Spleen (tissue), 11 donors: ENCODE measurements at regions not wholly inside any gene's neighbourhood (a gene's known extent, or its start where the extent isn't known, plus 50 kb on each side); places are given as distances from the start of the nearest gene placed in this dataset.

Experiments used
- DNase-seq: peaks from one replicate; pipeline ENCODE4 v3.0.0-alpha.2; 2020
- H3K27ac ChIP-seq, 8 donors: fragments of 200-600 bp; sonication (generic) in 7 of 8; 1 replicate in 4 of 8; 2 replicates in 4 of 8; pipeline versions ENCODE4 v1.5.0 to v1.8.0; 2016 to 2021; ENCODE audit warnings: inconsistent platforms in 4 of 8, mild to moderate bottlenecking in 4 of 8, moderate library complexity in 1 of 8
- H3K27me3 ChIP-seq, 7 donors: fragments of 200-600 bp; sonication (generic) in 6 of 7; replicated peaks in 1 of 7; 1 replicate in 4 of 7; 2 replicates in 3 of 7; pipeline versions ENCODE4 v1.5.0 to v1.8.0; 2016 to 2021; ENCODE audit warnings: inconsistent platforms in 3 of 7, mild to moderate bottlenecking in 1 of 7
- H3K36me3 ChIP-seq, 6 donors: fragments of 200-600 bp; sonication (generic) in 5 of 6; 1 replicate in 4 of 6; 2 replicates in 2 of 6; pipeline versions ENCODE4 v1.5.0 to v1.8.0; 2016 to 2021; ENCODE audit warnings: inconsistent platforms in 2 of 6
- H3K4me1 ChIP-seq, 6 donors: fragments of 200-600 bp; sonication (generic) in 5 of 6; 1 replicate in 3 of 6; 2 replicates in 3 of 6; pipeline versions ENCODE4 v1.5.0 to v1.8.0; 2016 to 2021; ENCODE audit warnings: inconsistent platforms in 3 of 6
- H3K4me3 ChIP-seq, 8 donors: fragments of 200-600 bp; sonication (generic) in 7 of 8; 1 replicate in 4 of 8; 2 replicates in 4 of 8; pipeline versions ENCODE4 v1.5.0 to v1.8.0; 2016 to 2021; ENCODE audit warnings: inconsistent platforms in 4 of 8, mild to moderate bottlenecking in 4 of 8, moderate library complexity in 2 of 8
- H3K9me3 ChIP-seq, 8 donors: fragments of 200-600 bp; sonication (generic) in 7 of 8; 1 replicate in 4 of 8; 2 replicates in 4 of 8; pipeline versions ENCODE4 v1.5.0 to v1.8.0; 2016 to 2021; ENCODE audit warnings: inconsistent platforms in 4 of 8
- CTCF ChIP-seq, 11 experiments: fragments of 200-600 bp in 7 of 11; fragments of 450-650 bp in 4 of 11; sonication (generic) in 4 of 11; IDR thresholded peaks in 8 of 11; conservative IDR thresholded peaks in 3 of 11; 1 replicate in 7 of 11; 2 replicates in 4 of 11; pipeline versions ENCODE4 v1.4.0 to v1.8.0; 2016 to 2021; ENCODE audit warnings: antibody characterized with exemption in 11 of 11, inconsistent platforms in 4 of 11, mild to moderate bottlenecking in 1 of 11
- POLR2A ChIP-seq, 3 donors: fragments of 450-650 bp; IDR thresholded peaks; one replicate each; pipeline ENCODE4 v1.5.1; 2017; ENCODE audit warnings: antibody characterized with exemption in 3 of 3, mild to moderate bottlenecking in 1 of 3
- POLR2AphosphoS5 ChIP-seq, 3 donors: sonication (generic); formaldehyde crosslinking; IDR thresholded peaks; one replicate each; pipeline ENCODE4 v1.5.1; 2017; ENCODE audit warnings: antibody characterized with exemption in 3 of 3
- WGBS, 5 donors: extraction: QIAGEN DNeasy Blood & Tissue Kit in 3 of 5; methylation state at CpG; one replicate each; pipeline versions ENCODE4 v1.1.5 to v1.1.7; 2013 to 2018; 5-methylcytosine and 5-hydroxymethylcytosine counted together
- intact Hi-C: fragments of 100-400 bp; cut with DNase I; formaldehyde crosslinking; loops from one replicate; pipeline ENCODE4 v1.15.0; 2023; ENCODE audit warnings: low total_unique reads
- donor health status: healthy with polysubstance abuse.
- donor health status: DM: no; HTN: no; CAD: no; lungs with moderate emphysema.
- donor health status: DM: no; HTN: no; CAD: no.
- donor health status: Bipolar disorder and iron deficiency.
- donor health status: healthy.
- donor health status: DM: no; HTN: no; CAD: no.
- donor health status: DM: yes; HTN: yes; CAD: no.

DNA sequence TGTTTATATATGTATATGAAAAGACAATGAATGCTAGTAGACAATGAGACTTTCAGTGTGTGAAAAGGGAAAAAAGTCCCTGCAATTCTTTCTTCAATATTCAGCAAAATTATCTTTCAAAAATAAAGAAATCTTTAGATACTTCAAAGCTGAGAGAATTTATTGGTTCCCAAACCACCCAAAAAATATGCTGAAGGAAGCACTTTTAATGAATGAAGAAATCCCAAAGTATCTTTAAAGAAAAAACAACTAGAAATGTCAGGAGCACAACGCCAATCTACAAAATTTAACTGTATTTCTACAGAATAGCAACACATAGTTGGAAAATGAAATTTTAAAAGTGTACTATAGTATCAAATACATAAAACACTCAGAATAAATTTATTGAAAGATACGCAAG, 142.3 kb upstream of the CHRM3 start:
- TF ChIP-seq POLR2AphosphoS5 (IDR thresholded peaks at IDR 0.05) (no peak), POLR2A (IDR thresholded peaks at IDR 0.05) (no peak), CTCF (IDR thresholded peaks at IDR 0.05 in 8 of 11, conservative IDR thresholded peaks at IDR 0.05 in 3 of 11) (no peak)
- intact Hi-C loops, result no loop called here
- no peaks in the 10 kb centered on the region for H3K36me3 ChIP-seq
- H3K9me3 ChIP-seq, result peaks cover 0 to 3% (median 0%) of the 10 kb centered on the region in 8 donors
- no peak overlapping the region for H3K27ac ChIP-seq
- DNase-seq, result no peak
- no peak overlapping the region for H3K4me3 ChIP-seq
- no peaks in the 10 kb centered on the region for H3K27me3 ChIP-seq
- H3K4me1 ChIP-seq, result no peaks in the 10 kb centered on the region
- 82 to 91% (median 89%) methylated on average over 2 of the region's 2 CpGs for WGBS, 5 donors

DNA sequence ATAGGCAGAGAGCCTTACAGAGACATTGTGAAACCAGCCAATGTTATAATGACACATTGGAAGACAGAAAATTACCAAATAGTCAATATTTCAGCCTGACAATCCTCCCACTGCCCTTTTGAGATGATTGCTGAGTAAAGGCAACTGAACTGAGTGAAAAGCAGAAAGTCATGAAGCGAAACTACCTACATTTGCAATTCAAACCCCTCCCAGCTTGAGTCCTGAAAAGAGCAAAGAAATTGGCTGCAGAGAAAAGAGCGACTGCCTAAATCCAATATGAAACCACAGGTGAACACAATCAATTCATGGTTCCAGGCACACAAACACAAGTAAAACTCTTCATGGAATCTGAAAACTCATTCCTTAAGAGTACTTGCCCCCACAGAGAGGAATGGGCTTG, 143.4 kb upstream of the CHRM3 start:
- H3K27me3 ChIP-seq, result no peaks in the 10 kb centered on the region
- WGBS, 5 donors, result 65 to 78% (median 70%) methylated on average over 2 of the region's 2 CpGs
- TF ChIP-seq POLR2A (IDR thresholded peaks at IDR 0.05) (no peak), CTCF (IDR thresholded peaks at IDR 0.05 in 8 of 11, conservative IDR thresholded peaks at IDR 0.05 in 3 of 11) (no peak), POLR2AphosphoS5 (IDR thresholded peaks at IDR 0.05) (no peak)
- intact Hi-C loops, result no loop called here
- H3K4me3 ChIP-seq, result no peak overlapping the region
- no peak overlapping the region for H3K27ac ChIP-seq
- peaks cover 0 to 3% (median 0%) of the 10 kb centered on the region in 8 donors for H3K9me3 ChIP-seq
- no peaks in the 10 kb centered on the region for H3K36me3 ChIP-seq
- no peaks in the 10 kb centered on the region for H3K4me1 ChIP-seq
- DNase-seq, result no peak

- intact Hi-C loops, result no loop called here
- H3K36me3 ChIP-seq, result no peaks in the 10 kb centered on the region
- TF ChIP-seq CTCF (IDR thresholded peaks at IDR 0.05 in 8 of 11, conservative IDR thresholded peaks at IDR 0.05 in 3 of 11) (no peak), POLR2A (IDR thresholded peaks at IDR 0.05) (no peak), POLR2AphosphoS5 (IDR thresholded peaks at IDR 0.05) (no peak)
- H3K27me3 ChIP-seq, result no peaks in the 10 kb centered on the region
- H3K27ac ChIP-seq, result no peak overlapping the region
- no peaks in the 10 kb centered on the region for H3K4me1 ChIP-seq
- H3K4me3 ChIP-seq, result no peak overlapping the region
- DNase-seq, result no peak
- peaks cover 0 to 4% (median 0%) of the 10 kb centered on the region in 8 donors for H3K9me3 ChIP-seq
Observed at GRCh38 chr1:239242404-239242803, 144.0 kb upstream of the CHRM3 start.

DNA sequence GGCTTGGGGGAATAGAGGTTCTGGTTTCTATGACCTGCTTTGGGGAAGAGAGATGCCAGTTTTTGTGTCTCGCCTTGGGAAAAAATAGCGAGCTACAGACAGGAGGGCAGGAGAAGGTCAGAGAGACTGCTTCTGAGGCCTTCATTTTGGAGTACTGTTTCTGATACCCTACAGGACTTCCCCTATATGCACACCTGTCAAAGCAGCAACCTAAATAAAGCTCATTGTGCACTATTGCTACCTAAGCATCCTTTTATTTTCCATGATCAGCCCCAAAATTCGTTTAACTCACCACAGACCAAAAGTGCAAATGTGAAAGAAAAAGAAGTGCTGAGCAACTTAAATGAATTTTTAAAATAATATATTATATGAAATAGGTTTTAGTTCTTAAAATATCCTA, 145.6 kb upstream of the CHRM3 start:
- Histone ChIP-seq H3K36me3 (no peaks in the 10 kb centered on the region), H3K27me3 (no peaks in the 10 kb centered on the region), H3K4me1 (no peaks in the 10 kb centered on the region), H3K9me3 (peaks cover 0 to 4% (median 0%) of the 10 kb centered on the region in 8 donors), H3K27ac (no peak overlapping the region), H3K4me3 (no peak overlapping the region)
- DNase-seq, result no peak
- intact Hi-C loops, result no loop called here
- WGBS, 5 donors, result 76 to 84% (median 83%) methylated on average over 3 of the region's 3 CpGs
- TF ChIP-seq CTCF (IDR thresholded peaks at IDR 0.05 in 8 of 11, conservative IDR thresholded peaks at IDR 0.05 in 3 of 11), result no peak
- no peak for TF ChIP-seq POLR2A (IDR thresholded peaks at IDR 0.05)
- no peak for TF ChIP-seq POLR2AphosphoS5 (IDR thresholded peaks at IDR 0.05)
